Natural killer cell (primary cell): ENCODE measurements at regions not wholly inside any gene's neighbourhood (a gene's known extent, or its start where the extent isn't known, plus 50 kb on each side); places are given as distances from the start of the nearest gene placed in this dataset.

ENCODE experiments used
- ATAC-seq, 3 donors: fragments of 150-1000 bp in 2 of 3; fragments of 200-7000 bp in 1 of 3; cut with Tn5 transposase; 1 replicate in 1 of 3; 2 replicates in 2 of 3; pipeline ENCODE4 v1.10.0; 2021; ENCODE audit warnings: mild to moderate bottlenecking in 2 of 3, moderate library complexity in 2 of 3
- DNase-seq, 2 donors: peaks; one replicate each; pipeline versions ENCODE4 v3.0.0 to v3.0.0-alpha.2; 2013 to 2021; ENCODE audit warnings: mixed read lengths in 1 of 2
- H3K27ac ChIP-seq: one replicate; pipeline ENCODE4 v1.5.1; 2013; ENCODE audit warnings: mild to moderate bottlenecking, low read length
- H3K27me3 ChIP-seq: one replicate; pipeline ENCODE4 v1.6.1; 2013; ENCODE audit warnings: low read length; ENCODE audit not compliant: control insufficient read depth, insufficient read depth
- H3K36me3 ChIP-seq: one replicate; pipeline ENCODE4 v1.6.1; 2013; ENCODE audit warnings: low read length; ENCODE audit not compliant: control insufficient read depth, insufficient read depth
- H3K4me1 ChIP-seq: one replicate; pipeline ENCODE4 v1.6.1; 2013; ENCODE audit warnings: low read length; ENCODE audit not compliant: control insufficient read depth, insufficient read depth
- H3K4me3 ChIP-seq: one replicate; pipeline ENCODE4 v1.5.1; 2013; ENCODE audit warnings: low read length
- H3K9me3 ChIP-seq: one replicate; pipeline ENCODE4 v1.6.1; 2013; ENCODE audit warnings: low read length; ENCODE audit not compliant: control insufficient read depth, insufficient read depth
- H3K27ac Mint-ChIP-seq, 2 donors: one replicate each; pipeline ENCODE4 v1.8.0; 2022; ENCODE audit warnings: mild to moderate bottlenecking in 2 of 2, mixed read lengths in 2 of 2, moderate library complexity in 1 of 2
- H3K27me3 Mint-ChIP-seq, 2 donors: one replicate each; pipeline ENCODE4 v1.8.0; 2022; ENCODE audit warnings: low read depth in 2 of 2, mixed read lengths in 2 of 2
- H3K36me3 Mint-ChIP-seq: one replicate; pipeline ENCODE4 v1.8.0; 2022; ENCODE audit warnings: mixed read lengths
- H3K4me1 Mint-ChIP-seq, 2 donors: one replicate each; pipeline ENCODE4 v1.8.0; 2022; ENCODE audit warnings: mixed read lengths in 2 of 2
- H3K4me3 Mint-ChIP-seq: one replicate; pipeline ENCODE4 v1.8.0; 2022; ENCODE audit warnings: mild to moderate bottlenecking, moderate library complexity, mixed read lengths
- H3K9me3 Mint-ChIP-seq, 2 donors: one replicate each; pipeline ENCODE4 v1.8.0; 2022; ENCODE audit warnings: mixed read lengths in 2 of 2
- WGBS: methylation state at CpG from one replicate; pipeline ENCODE4 v1.1.7; 2013; ENCODE audit warnings: missing lambda C conversion rate; ENCODE audit not compliant: insufficient coverage; 5-methylcytosine and 5-hydroxymethylcytosine counted together
- intact Hi-C: fragments of 100-400 bp; cut with micrococcal nuclease; formaldehyde crosslinking; loops from one replicate; pipeline ENCODE4 v1.14.2; 2022
- TF ChIP-seq, protein P1 (sequence below): fragments of 200-600 bp; IDR thresholded peaks from one replicate; pipeline ENCODE4 v1.8.0; 2022; ENCODE audit warnings: antibody characterized with exemption

DNA sequence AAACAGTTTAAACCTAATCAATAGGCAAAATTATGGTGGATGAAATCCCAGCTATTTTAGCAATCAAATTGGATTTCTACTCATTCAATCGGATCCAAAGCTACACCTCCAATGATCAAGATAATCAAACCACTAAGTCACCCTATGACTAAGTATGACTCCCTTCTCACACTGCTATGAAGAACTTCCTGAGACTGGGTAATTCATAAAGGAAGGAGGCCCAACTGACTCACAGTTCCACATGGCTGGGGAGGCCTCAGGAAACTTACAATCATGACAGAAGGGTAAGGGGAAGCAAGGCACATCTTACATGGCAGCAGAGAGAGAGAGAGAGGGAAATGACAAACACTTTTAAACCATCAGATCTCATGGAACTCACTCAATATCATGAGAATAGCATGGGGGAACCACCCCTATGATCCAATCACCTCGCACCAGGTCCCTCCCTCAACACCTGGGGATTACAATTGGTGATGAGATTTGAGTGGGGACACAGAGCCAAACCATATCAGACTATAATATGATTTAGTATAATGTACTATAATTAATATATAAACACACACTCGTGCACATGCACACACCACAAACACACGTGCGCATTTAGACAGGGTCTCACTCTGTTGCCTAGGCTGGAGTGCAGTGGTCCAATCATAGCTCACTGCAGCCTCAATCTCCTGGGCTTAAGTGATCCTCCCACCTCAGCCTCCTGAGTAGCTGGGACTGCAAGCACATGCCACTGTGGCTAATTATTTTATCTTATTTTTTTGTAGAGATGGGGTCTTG lies 213.6 kb upstream of the FOXK1 start:
- 92% methylated on average over 3 of the region's 5 CpGs for WGBS
- H3K36me3 Mint-ChIP-seq, result no peaks in the 10 kb centered on the region
- no peak overlapping the region for H3K4me3 Mint-ChIP-seq
- no peaks in the 10 kb centered on the region for H3K9me3 Mint-ChIP-seq
- H3K27ac Mint-ChIP-seq, result no peak overlapping the region
- DNase-seq (no peak), ATAC-seq (no peak)
- H3K27ac ChIP-seq, result no peak overlapping the region
- H3K4me1 ChIP-seq, result no peaks in the 10 kb centered on the region
- peaks cover 2% of the 10 kb centered on the region for H3K9me3 ChIP-seq
- no peaks in the 10 kb centered on the region for H3K27me3 ChIP-seq
- H3K36me3 ChIP-seq, result no peaks in the 10 kb centered on the region
- TF ChIP-seq, protein P1, sequence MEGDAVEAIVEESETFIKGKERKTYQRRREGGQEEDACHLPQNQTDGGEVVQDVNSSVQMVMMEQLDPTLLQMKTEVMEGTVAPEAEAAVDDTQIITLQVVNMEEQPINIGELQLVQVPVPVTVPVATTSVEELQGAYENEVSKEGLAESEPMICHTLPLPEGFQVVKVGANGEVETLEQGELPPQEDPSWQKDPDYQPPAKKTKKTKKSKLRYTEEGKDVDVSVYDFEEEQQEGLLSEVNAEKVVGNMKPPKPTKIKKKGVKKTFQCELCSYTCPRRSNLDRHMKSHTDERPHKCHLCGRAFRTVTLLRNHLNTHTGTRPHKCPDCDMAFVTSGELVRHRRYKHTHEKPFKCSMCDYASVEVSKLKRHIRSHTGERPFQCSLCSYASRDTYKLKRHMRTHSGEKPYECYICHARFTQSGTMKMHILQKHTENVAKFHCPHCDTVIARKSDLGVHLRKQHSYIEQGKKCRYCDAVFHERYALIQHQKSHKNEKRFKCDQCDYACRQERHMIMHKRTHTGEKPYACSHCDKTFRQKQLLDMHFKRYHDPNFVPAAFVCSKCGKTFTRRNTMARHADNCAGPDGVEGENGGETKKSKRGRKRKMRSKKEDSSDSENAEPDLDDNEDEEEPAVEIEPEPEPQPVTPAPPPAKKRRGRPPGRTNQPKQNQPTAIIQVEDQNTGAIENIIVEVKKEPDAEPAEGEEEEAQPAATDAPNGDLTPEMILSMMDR, result no peak
- intact Hi-C loops, result no loop called here
- H3K4me1 Mint-ChIP-seq, result no peaks in the 10 kb centered on the region
- no peak overlapping the region for H3K4me3 ChIP-seq
- peaks cover 7 to 10% of the 10 kb centered on the region in 2 donors for H3K27me3 Mint-ChIP-seq

DNA sequence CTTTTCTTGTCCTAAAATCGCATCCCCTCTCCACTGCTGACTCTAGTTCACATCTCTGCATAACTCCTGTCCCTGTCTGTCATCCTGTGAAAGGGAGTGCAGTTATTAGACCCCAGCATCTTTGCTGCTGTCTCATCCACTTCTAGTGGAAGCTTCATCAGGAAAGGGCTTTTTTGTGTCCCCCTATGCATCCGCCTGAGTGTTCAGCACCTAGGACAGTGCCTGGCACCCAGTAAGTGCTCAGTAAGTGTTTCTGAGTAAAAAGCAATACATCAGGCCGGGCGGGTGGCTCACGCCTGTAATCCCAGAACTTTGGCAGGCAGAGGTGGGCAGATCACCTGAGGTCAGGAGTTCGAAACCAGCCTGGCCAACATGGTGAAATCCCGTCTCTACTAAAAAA lies 211.8 kb upstream of the FOXK1 start:
- DNase-seq (no peak), ATAC-seq (no peak)
- peaks cover 7 to 8% of the 10 kb centered on the region in 2 donors for H3K27me3 Mint-ChIP-seq
- H3K4me3 Mint-ChIP-seq, result no peak overlapping the region
- H3K36me3 Mint-ChIP-seq, result no peaks in the 10 kb centered on the region
- H3K9me3 ChIP-seq, result peaks cover 2% of the 10 kb centered on the region
- intact Hi-C loops, result no loop called here
- H3K27ac ChIP-seq, result no peak overlapping the region
- WGBS, result 79% methylated on average over 7 of the region's 7 CpGs
- no peaks in the 10 kb centered on the region for H3K4me1 Mint-ChIP-seq
- no peaks in the 10 kb centered on the region for H3K27me3 ChIP-seq
- H3K4me3 ChIP-seq, result no peak overlapping the region
- no peak overlapping the region for H3K27ac Mint-ChIP-seq
- no peaks in the 10 kb centered on the region for H3K36me3 ChIP-seq
- H3K4me1 ChIP-seq, result no peaks in the 10 kb centered on the region
- TF ChIP-seq, protein P1, result no peak
- H3K9me3 Mint-ChIP-seq, result no peaks in the 10 kb centered on the region

DNA sequence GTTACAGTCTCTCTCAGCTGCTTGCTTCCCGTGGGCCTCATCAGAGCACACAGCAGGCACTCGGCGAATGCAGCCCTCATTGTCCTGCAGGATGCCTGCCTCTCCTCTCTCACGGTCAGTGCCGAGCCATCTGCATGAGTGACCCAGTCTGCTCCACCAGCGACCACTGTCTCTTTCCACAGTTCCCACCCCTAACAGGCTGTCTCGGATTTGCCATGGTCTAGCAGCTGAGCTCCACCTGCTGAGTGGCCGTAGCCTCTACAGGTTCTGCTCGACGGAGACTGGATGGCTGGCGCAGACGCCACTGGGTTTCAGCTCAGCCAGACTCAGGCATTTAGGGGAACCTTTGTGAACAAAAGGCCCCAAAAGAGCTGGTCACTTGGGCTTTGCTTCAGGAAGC lies 209.4 kb upstream of the FOXK1 start:
- H3K27ac ChIP-seq, result no peak overlapping the region
- intact Hi-C loops, result no loop called here
- no peak for ATAC-seq
- no peak overlapping the region for H3K4me3 Mint-ChIP-seq
- H3K27me3 Mint-ChIP-seq, result peaks cover 0 to 3% of the 10 kb centered on the region in 2 donors
- H3K4me1 Mint-ChIP-seq, result no peaks in the 10 kb centered on the region
- no peak overlapping the region for H3K27ac Mint-ChIP-seq
- H3K36me3 ChIP-seq, result no peaks in the 10 kb centered on the region
- TF ChIP-seq, protein P1, result no peak
- DNase-seq, result no peak
- H3K9me3 Mint-ChIP-seq, result no peaks in the 10 kb centered on the region
- H3K9me3 ChIP-seq, result peaks cover 2% of the 10 kb centered on the region
- H3K36me3 Mint-ChIP-seq, result no peaks in the 10 kb centered on the region
- WGBS, result 68% methylated on average over 12 of the region's 12 CpGs
- H3K4me3 ChIP-seq, result no peak overlapping the region
- H3K27me3 ChIP-seq, result no peaks in the 10 kb centered on the region
- H3K4me1 ChIP-seq, result no peaks in the 10 kb centered on the region
